ENCODE measurements at regions not wholly inside any gene's neighbourhood (a gene's known extent, or its start where the extent isn't known, plus 50 kb on each side); places are given as distances from the start of the nearest gene placed in this dataset.

DNA sequence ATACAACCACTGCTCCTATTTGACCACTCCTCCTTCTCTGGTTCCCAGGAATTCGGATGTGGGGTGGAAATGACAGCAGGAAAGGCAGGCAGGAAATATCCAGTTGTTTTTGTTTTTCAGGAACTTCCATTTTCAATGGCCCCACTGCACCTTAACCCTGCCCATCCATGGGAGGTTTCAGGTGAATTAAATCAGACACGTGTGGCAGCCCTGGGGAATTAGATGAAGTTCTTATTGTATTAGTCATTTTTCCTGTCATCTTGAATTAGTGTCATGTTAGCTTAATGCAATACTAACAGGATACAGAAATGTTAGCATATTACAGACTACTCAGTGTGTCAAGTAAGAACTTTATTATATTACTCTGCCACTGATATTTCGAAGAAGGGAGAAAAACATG is 146.4 kb downstream of the CHD9NB start:
- H2AFZ ChIP-seq (ENCODE audit: low read length), result no peak overlapping the region
- TF ChIP-seq, protein P1, sequence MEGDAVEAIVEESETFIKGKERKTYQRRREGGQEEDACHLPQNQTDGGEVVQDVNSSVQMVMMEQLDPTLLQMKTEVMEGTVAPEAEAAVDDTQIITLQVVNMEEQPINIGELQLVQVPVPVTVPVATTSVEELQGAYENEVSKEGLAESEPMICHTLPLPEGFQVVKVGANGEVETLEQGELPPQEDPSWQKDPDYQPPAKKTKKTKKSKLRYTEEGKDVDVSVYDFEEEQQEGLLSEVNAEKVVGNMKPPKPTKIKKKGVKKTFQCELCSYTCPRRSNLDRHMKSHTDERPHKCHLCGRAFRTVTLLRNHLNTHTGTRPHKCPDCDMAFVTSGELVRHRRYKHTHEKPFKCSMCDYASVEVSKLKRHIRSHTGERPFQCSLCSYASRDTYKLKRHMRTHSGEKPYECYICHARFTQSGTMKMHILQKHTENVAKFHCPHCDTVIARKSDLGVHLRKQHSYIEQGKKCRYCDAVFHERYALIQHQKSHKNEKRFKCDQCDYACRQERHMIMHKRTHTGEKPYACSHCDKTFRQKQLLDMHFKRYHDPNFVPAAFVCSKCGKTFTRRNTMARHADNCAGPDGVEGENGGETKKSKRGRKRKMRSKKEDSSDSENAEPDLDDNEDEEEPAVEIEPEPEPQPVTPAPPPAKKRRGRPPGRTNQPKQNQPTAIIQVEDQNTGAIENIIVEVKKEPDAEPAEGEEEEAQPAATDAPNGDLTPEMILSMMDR (IDR thresholded peaks at IDR 0.05; ENCODE audit: low read length), result no peak
- TF ChIP-seq EZH2 (IDR thresholded peaks at IDR 0.05; ENCODE audit: borderline replicate concordance, low read length), result no peak
- no peaks in the 10 kb centered on the region for H3K27me3 ChIP-seq (ENCODE audit: insufficient read depth, low read length)
- no peak overlapping the region for H3K9ac ChIP-seq (ENCODE audit: low read length)
- no peaks in the 10 kb centered on the region for H3K79me2 ChIP-seq (ENCODE audit: insufficient read depth, low read length)
- H3K9me3 ChIP-seq (ENCODE audit: low read length), result no peaks in the 10 kb centered on the region
- H3K4me1 ChIP-seq (ENCODE audit: insufficient read depth, low read length, severe bottlenecking), result no peaks in the 10 kb centered on the region
- no peaks in the 10 kb centered on the region for H3K9me2 ChIP-seq (ENCODE audit: low read depth, low read length)
- H3K4me2 ChIP-seq (ENCODE audit: low read length), result no peak overlapping the region
- no peak overlapping the region for H3K27ac ChIP-seq (ENCODE audit: low read depth, low read length, poor library complexity, severe bottlenecking)
- H3K36me3 ChIP-seq (ENCODE audit: insufficient read depth, low read length), result no peaks in the 10 kb centered on the region
- H3K4me3 ChIP-seq (ENCODE audit: low read depth, low read length, poor library complexity, severe bottlenecking), result no peak overlapping the region
- no peaks in the 10 kb centered on the region for H3F3A ChIP-seq (ENCODE audit: insufficient read depth, low read length)
- no peaks in the 10 kb centered on the region for H4K20me1 ChIP-seq (ENCODE audit: insufficient read depth, low read length)

DNA sequence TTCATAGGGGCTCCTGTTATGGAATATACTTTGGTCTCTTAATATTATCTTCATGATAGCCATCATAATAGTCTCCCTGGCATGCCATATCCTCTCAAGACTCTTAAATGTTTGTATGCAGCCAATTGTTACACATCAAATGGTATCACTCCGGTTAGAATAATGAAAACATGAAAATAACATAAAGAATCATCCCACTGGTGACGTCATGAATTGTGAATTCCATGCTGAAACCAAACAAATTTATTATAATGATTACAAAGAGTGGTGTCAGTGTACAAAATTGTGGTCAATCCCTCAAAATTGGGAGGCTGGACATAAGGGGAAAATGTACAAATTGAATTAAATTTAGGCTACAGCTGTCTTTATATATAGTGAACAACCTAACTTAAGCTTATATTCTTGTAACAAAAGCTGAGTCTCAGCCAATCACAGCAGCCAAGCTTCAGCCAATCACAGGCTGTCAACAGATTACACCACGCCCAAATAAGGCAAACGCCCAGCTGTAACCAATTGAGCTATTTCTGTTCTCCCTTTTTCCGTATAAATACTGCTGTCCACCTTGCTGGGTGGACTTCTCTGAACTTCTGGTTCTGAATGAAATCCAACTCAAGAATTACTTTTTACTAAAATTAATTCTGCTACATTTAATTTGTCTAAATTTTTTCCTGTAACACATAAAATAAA is 156.1 kb downstream of the CHD9NB start:
- H3K4me1 ChIP-seq (ENCODE audit: insufficient read depth, low read length, severe bottlenecking), result no peaks in the 10 kb centered on the region
- no peaks in the 10 kb centered on the region for H3K36me3 ChIP-seq (ENCODE audit: insufficient read depth, low read length)
- no peak overlapping the region for H3K9ac ChIP-seq (ENCODE audit: low read length)
- H3K9me2 ChIP-seq (ENCODE audit: low read depth, low read length), result no peaks in the 10 kb centered on the region
- no peaks in the 10 kb centered on the region for H4K20me1 ChIP-seq (ENCODE audit: insufficient read depth, low read length)
- H3K4me3 ChIP-seq (ENCODE audit: low read depth, low read length, poor library complexity, severe bottlenecking), result no peak overlapping the region
- H3K27me3 ChIP-seq (ENCODE audit: insufficient read depth, low read length), result no peaks in the 10 kb centered on the region
- TF ChIP-seq EZH2 (IDR thresholded peaks at IDR 0.05; ENCODE audit: borderline replicate concordance, low read length), result no peak
- H3F3A ChIP-seq (ENCODE audit: insufficient read depth, low read length), result no peaks in the 10 kb centered on the region
- H2AFZ ChIP-seq (ENCODE audit: low read length), result no peak overlapping the region
- H3K27ac ChIP-seq (ENCODE audit: low read depth, low read length, poor library complexity, severe bottlenecking), result no peak overlapping the region
- no peaks in the 10 kb centered on the region for H3K79me2 ChIP-seq (ENCODE audit: insufficient read depth, low read length)
- H3K9me3 ChIP-seq (ENCODE audit: low read length), result no peaks in the 10 kb centered on the region
- H3K4me2 ChIP-seq (ENCODE audit: low read length), result no peak overlapping the region

DNA sequence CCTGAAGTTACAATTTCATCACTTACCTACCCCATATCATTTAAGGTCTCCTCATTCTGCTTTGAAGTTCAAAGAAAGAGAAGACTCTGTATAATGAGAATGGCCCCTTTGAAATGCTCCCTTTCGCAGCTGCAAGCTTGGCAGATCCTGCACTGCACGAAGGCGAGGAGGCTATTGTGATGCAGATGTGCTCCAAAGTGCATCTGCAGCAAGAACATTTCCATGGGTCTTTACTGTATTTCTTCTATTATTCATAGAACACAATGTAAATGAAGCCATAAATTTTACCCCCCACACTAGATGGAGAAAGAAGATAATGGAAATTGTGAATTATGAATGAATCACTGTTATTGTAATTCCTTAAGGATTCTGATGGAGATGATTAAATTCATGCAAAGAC is 178.7 kb downstream of the CHD9NB start:
- no peaks in the 10 kb centered on the region for H4K20me1 ChIP-seq (ENCODE audit: insufficient read depth, low read length)
- no peak overlapping the region for H3K4me2 ChIP-seq (ENCODE audit: low read length)
- no peaks in the 10 kb centered on the region for H3K9me2 ChIP-seq (ENCODE audit: low read depth, low read length)
- no peaks in the 10 kb centered on the region for H3K9me3 ChIP-seq (ENCODE audit: low read length)
- no peaks in the 10 kb centered on the region for H3K27me3 ChIP-seq (ENCODE audit: insufficient read depth, low read length)
- no peaks in the 10 kb centered on the region for H3K4me1 ChIP-seq (ENCODE audit: insufficient read depth, low read length, severe bottlenecking)
- TF ChIP-seq, protein P1 (IDR thresholded peaks at IDR 0.05; ENCODE audit: low read length), result no peak
- TF ChIP-seq EZH2 (IDR thresholded peaks at IDR 0.05; ENCODE audit: borderline replicate concordance, low read length), result no peak
- H3K9ac ChIP-seq (ENCODE audit: low read length), result no peak overlapping the region
- no peak overlapping the region for H3K4me3 ChIP-seq (ENCODE audit: low read depth, low read length, poor library complexity, severe bottlenecking)
- no peaks in the 10 kb centered on the region for H3F3A ChIP-seq (ENCODE audit: insufficient read depth, low read length)
- H3K79me2 ChIP-seq (ENCODE audit: insufficient read depth, low read length), result no peaks in the 10 kb centered on the region
- H3K27ac ChIP-seq (ENCODE audit: low read depth, low read length, poor library complexity, severe bottlenecking), result no peak overlapping the region
- no peak overlapping the region for H2AFZ ChIP-seq (ENCODE audit: low read length)
- no peaks in the 10 kb centered on the region for H3K36me3 ChIP-seq (ENCODE audit: insufficient read depth, low read length)

- Histone ChIP-seq H3K9ac (ENCODE audit: low read length) (no peak overlapping the region), H3K4me2 (ENCODE audit: low read length) (no peak overlapping the region), H4K20me1 (ENCODE audit: insufficient read depth, low read length) (no peaks in the 10 kb centered on the region), H3K79me2 (ENCODE audit: insufficient read depth, low read length) (no peaks in the 10 kb centered on the region), H3K9me2 (ENCODE audit: low read depth, low read length) (no peaks in the 10 kb centered on the region), H3K36me3 (ENCODE audit: insufficient read depth, low read length) (no peaks in the 10 kb centered on the region), H3F3A (ENCODE audit: insufficient read depth, low read length) (no peaks in the 10 kb centered on the region), H3K27me3 (ENCODE audit: insufficient read depth, low read length) (no peaks in the 10 kb centered on the region), H3K4me3 (ENCODE audit: low read depth, low read length, poor library complexity, severe bottlenecking) (no peak overlapping the region), H3K4me1 (ENCODE audit: insufficient read depth, low read length, severe bottlenecking) (no peaks in the 10 kb centered on the region), H3K27ac (ENCODE audit: low read depth, low read length, poor library complexity, severe bottlenecking) (no peak overlapping the region), H2AFZ (ENCODE audit: low read length) (no peak overlapping the region), H3K9me3 (ENCODE audit: low read length) (no peaks in the 10 kb centered on the region)
- no peak for TF ChIP-seq EZH2 (IDR thresholded peaks at IDR 0.05; ENCODE audit: borderline replicate concordance, low read length)
- TF ChIP-seq, protein P1 (IDR thresholded peaks at IDR 0.05; ENCODE audit: low read length), result no peak
Measured at GRCh38 chr16:52872731-52873130, 180.0 kb downstream of the CHD9NB start.

Data from OCI-LY1 (cell line).